SK-N-SH (cell line): ENCODE measurements at regions not wholly inside any gene's neighbourhood (a gene's known extent, or its start where the extent isn't known, plus 50 kb on each side); places are given as distances from the start of the nearest gene placed in this dataset.

ENCODE experiments used
- CTCF ChIA-PET: fragments of 300-600, 350-600 bp; formaldehyde crosslinking; extraction: SDS; loops from one replicate; lab custom pipeline; 2021; lab: Yijun Ruan, JAX
- POLR2A ChIA-PET: fragments of 350-600 bp; sonication (Branson Sonifier 250); formaldehyde crosslinking; extraction: SDS; loops from one replicate; lab custom pipeline; 2020; ENCODE audit warnings: antibody characterized with exemption, inconsistent platforms; lab: Yijun Ruan, JAX
- DNase-seq: peaks from one replicate; pipeline ENCODE4 v3.0.0; 2012
- H2AFZ ChIP-seq: fragments of 200-600 bp; sonication (generic); 2 replicates; pipeline ENCODE4 v1.8.1; 2016; ENCODE audit warnings: antibody characterized with exemption, mild to moderate bottlenecking, low read depth
- H3F3A ChIP-seq: fragments of 200-600 bp; sonication (generic); replicated peaks from 2 replicates; pipeline ENCODE3; 2016; ENCODE audit warnings: antibody characterized with exemption, mild to moderate bottlenecking; ENCODE audit not compliant: insufficient read depth
- H3K27ac ChIP-seq, 2 experiments: fragments of 200-500 bp in 1 of 2; fragments of 200-600 bp in 1 of 2; sonication (Bioruptor generic) in 1 of 2; sonication (generic), shearing (Covaris generic) in 1 of 2; 2 replicates each; pipeline versions ENCODE4 v1.5.1 to v1.6.1; 2014 to 2016; ENCODE audit warnings: low read depth in 2 of 2, inconsistent platforms in 1 of 2, low read length in 1 of 2, mild to moderate bottlenecking in 1 of 2, mixed read lengths in 1 of 2
- H3K27me3 ChIP-seq: fragments of 200-600 bp; sonication (generic), shearing (Covaris generic); 2 replicates; pipeline ENCODE4 v1.6.1; 2016; ENCODE audit warnings: mixed run types; ENCODE audit not compliant: insufficient read depth
- H3K36me3 ChIP-seq, 2 experiments: fragments of 200-500 bp in 1 of 2; fragments of 200-600 bp in 1 of 2; sonication (Bioruptor generic) in 1 of 2; sonication (generic) in 1 of 2; replicated peaks in 1 of 2; 2 replicates each; pipeline versions ENCODE3 to v1.5.1; 2014 to 2016; ENCODE audit warnings: low read length in 1 of 2, mild to moderate bottlenecking in 1 of 2; ENCODE audit not compliant: insufficient read depth in 2 of 2, control insufficient read depth in 1 of 2
- H3K4me1 ChIP-seq, 2 experiments: fragments of 200-500 bp in 1 of 2; fragments of 200-600 bp in 1 of 2; sonication (Bioruptor generic) in 1 of 2; sonication (generic), shearing (Covaris generic) in 1 of 2; 2 replicates each; pipeline versions ENCODE4 v1.5.1 to v1.6.1; 2014 to 2016; ENCODE audit warnings: low read depth in 1 of 2, low read length in 1 of 2, mixed run types in 1 of 2; ENCODE audit not compliant: insufficient read depth in 2 of 2, control insufficient read depth in 1 of 2
- H3K4me2 ChIP-seq: fragments of 200-600 bp; sonication (generic), shearing (Covaris generic); 2 replicates; pipeline ENCODE4 v1.6.1; 2017; ENCODE audit warnings: mixed run types
- H3K4me3 ChIP-seq, 2 experiments: fragments of 200-500 bp in 1 of 2; fragments of 200-600 bp in 1 of 2; sonication (Bioruptor generic) in 1 of 2; sonication (generic), shearing (Covaris generic) in 1 of 2; 2 replicates each; pipeline versions ENCODE4 v1.5.1 to v1.8.1; 2014 to 2016; ENCODE audit warnings: low read depth in 2 of 2, inconsistent platforms in 1 of 2, low read length in 1 of 2, mild to moderate bottlenecking in 1 of 2, mixed read lengths in 1 of 2, moderate library complexity in 1 of 2
- H3K79me2 ChIP-seq: fragments of 200-600 bp; sonication (generic); 2 replicates; pipeline ENCODE4 v1.8.1; 2017; ENCODE audit warnings: mild to moderate bottlenecking; ENCODE audit not compliant: insufficient read depth
- H3K9ac ChIP-seq: fragments of 200-600 bp; sonication (generic); 2 replicates; pipeline ENCODE4 v1.6.1; 2017; ENCODE audit warnings: mixed run types
- H3K9me2 ChIP-seq: fragments of 200-600 bp; sonication (generic); 2 replicates; pipeline ENCODE4 v1.6.1; 2017; ENCODE audit warnings: mixed run types
- H3K9me3 ChIP-seq: fragments of 200-600 bp; sonication (generic); 2 replicates; pipeline ENCODE4 v1.6.1; 2017; ENCODE audit warnings: mixed run types, mild to moderate bottlenecking, moderate library complexity
- H4K20me1 ChIP-seq: fragments of 200-600 bp; sonication (generic); 2 replicates; pipeline ENCODE4 v1.6.1; 2017; ENCODE audit warnings: mild to moderate bottlenecking, mixed run types; ENCODE audit not compliant: insufficient read depth
- CTCF ChIP-seq: fragments of 200-600 bp; sonication (generic); IDR thresholded peaks from 2 replicates; pipeline ENCODE4 v1.6.1; 2017; ENCODE audit warnings: antibody characterized with exemption, mild to moderate bottlenecking, moderate library complexity
- FOSL2 ChIP-seq: IDR thresholded peaks from 2 replicates; pipeline ENCODE4 v1.4.0; 2012; ENCODE audit warnings: low read depth, mild to moderate bottlenecking, moderate library complexity, borderline replicate concordance
- FOXM1 ChIP-seq: IDR thresholded peaks from 2 replicates; pipeline ENCODE4 v1.4.0; 2012; ENCODE audit warnings: low read depth, mild to moderate bottlenecking
- GABPA ChIP-seq: IDR thresholded peaks from 2 replicates; pipeline ENCODE4 v1.4.0; 2012; ENCODE audit warnings: low read depth, mild to moderate bottlenecking
- GATA2 ChIP-seq: sonication (generic); formaldehyde crosslinking; IDR thresholded peaks from 2 replicates; pipeline ENCODE4 v1.5.0; 2020; ENCODE audit warnings: mild to moderate bottlenecking, missing genetic modification reagents
- MAX ChIP-seq: IDR thresholded peaks from 2 replicates; pipeline ENCODE4 v1.4.0; 2012; ENCODE audit warnings: low read depth
- MEF2A ChIP-seq: IDR thresholded peaks from 2 replicates; pipeline ENCODE4 v1.4.0; 2012; ENCODE audit warnings: low read depth, borderline replicate concordance
- NFIC ChIP-seq: IDR thresholded peaks from 2 replicates; pipeline ENCODE4 v1.4.0; 2012; ENCODE audit warnings: borderline replicate concordance
- NRF1 ChIP-seq: IDR thresholded peaks from 2 replicates; pipeline ENCODE4 v1.6.1; 2012; ENCODE audit warnings: low read depth, mild to moderate bottlenecking, low read length
- PBX3 ChIP-seq: IDR thresholded peaks from 2 replicates; pipeline ENCODE4; 2012
- POLR2AphosphoS5 ChIP-seq: IDR thresholded peaks from 2 replicates; pipeline ENCODE4 v1.6.1; 2012; ENCODE audit warnings: low read depth, low read length
- RAD21 ChIP-seq: IDR thresholded peaks from 2 replicates; pipeline ENCODE4 v1.6.1; 2012; ENCODE audit warnings: mild to moderate bottlenecking, low read length
- RCOR1 ChIP-seq: fragments of 150-350 bp; IDR thresholded peaks from 2 replicates; pipeline ENCODE4 v1.6.1; 2017; ENCODE audit warnings: antibody characterized with exemption, low read length
- RFX5 ChIP-seq: IDR thresholded peaks from 2 replicates; pipeline ENCODE4 v1.6.1; 2012; ENCODE audit warnings: mild to moderate bottlenecking, improper control_type of control experiment, low read length
- RXRA ChIP-seq: IDR thresholded peaks from 2 replicates; pipeline ENCODE4 v1.4.0; 2012; ENCODE audit warnings: low read depth, mild to moderate bottlenecking, borderline replicate concordance
- SIN3A ChIP-seq: IDR thresholded peaks from 2 replicates; pipeline ENCODE4 v1.6.1; 2012; ENCODE audit warnings: low read depth, mild to moderate bottlenecking, low read length, moderate library complexity, borderline replicate concordance
- TCF12 ChIP-seq: IDR thresholded peaks from 2 replicates; pipeline ENCODE4 v1.4.0; 2012
- TEAD4 ChIP-seq: IDR thresholded peaks from 2 replicates; pipeline ENCODE4 v1.4.0; 2012; ENCODE audit warnings: mild to moderate bottlenecking, borderline replicate concordance; ENCODE audit not compliant: insufficient read depth
- USF1 ChIP-seq: IDR thresholded peaks from 2 replicates; pipeline ENCODE4 v1.4.0; 2012; ENCODE audit warnings: low read depth, borderline replicate concordance
- USF2 ChIP-seq: fragments of 150-350 bp; IDR thresholded peaks from 2 replicates; pipeline ENCODE4 v1.6.1; 2017; ENCODE audit warnings: antibody characterized with exemption, low read length, low read depth, borderline replicate concordance
- YY1 ChIP-seq: IDR thresholded peaks from 2 replicates; pipeline ENCODE4 v1.4.0; 2012; ENCODE audit warnings: low read depth, mild to moderate bottlenecking
- ZBTB33 ChIP-seq: IDR thresholded peaks from 2 replicates; pipeline ENCODE4 v1.4.0; 2012; ENCODE audit warnings: low read depth, borderline replicate concordance
- WGBS: methylation state at CpG from one replicate; pipeline ENCODE4 v1.1.6; 2017; ENCODE audit warnings: low lambda C conversion rate; 5-methylcytosine and 5-hydroxymethylcytosine counted together

- Histone ChIP-seq H2AFZ (no peak overlapping the region), H3K4me1 (no peaks in the 10 kb centered on the region), H3K9ac (no peak overlapping the region), H3K36me3 (no peaks in the 10 kb centered on the region), H4K20me1 (no peaks in the 10 kb centered on the region), H3K27me3 (no peaks in the 10 kb centered on the region), H3F3A (no peaks in the 10 kb centered on the region), H3K79me2 (no peaks in the 10 kb centered on the region), H3K9me2 (no peaks in the 10 kb centered on the region), H3K27ac (no peak overlapping the region), H3K4me2 (no peak overlapping the region), H3K4me3 (no peak overlapping the region), H3K9me3 (no peaks in the 10 kb centered on the region)
- CTCF ChIA-PET, result no interaction called here
- DNase-seq, result no peak
- WGBS, result 12% methylated on average over 3 of the region's 3 CpGs
- POLR2A ChIA-PET, result no interaction called here
- TF ChIP-seq NRF1 (no peak), GABPA (no peak), MAX (no peak), USF2 (no peak), RCOR1 (no peak), CTCF (no peak), GATA2 (CRISPR knock-in tag) (no peak), POLR2AphosphoS5 (no peak), PBX3 (no peak), USF1 (no peak), TCF12 (no peak), RFX5 (no peak), FOXM1 (no peak), RAD21 (no peak)
These were observed 606.7 kb upstream of the TMPRSS15 start for GRCh38 chr21:19010251-19010650.

- H3F3A ChIP-seq, result no peaks in the 10 kb centered on the region
- H3K79me2 ChIP-seq, result no peaks in the 10 kb centered on the region
- POLR2A ChIA-PET, result no interaction called here
- WGBS, result 10% methylated on average over 2 of the region's 2 CpGs
- DNase-seq, result no peak
- H3K4me3 ChIP-seq, result no peak overlapping the region
- H4K20me1 ChIP-seq, result no peaks in the 10 kb centered on the region
- H3K9ac ChIP-seq, result no peak overlapping the region
- H3K36me3 ChIP-seq, result no peaks in the 10 kb centered on the region
- H3K4me2 ChIP-seq, result no peak overlapping the region
- H3K9me2 ChIP-seq, result no peaks in the 10 kb centered on the region
- H3K9me3 ChIP-seq, result no peaks in the 10 kb centered on the region
- CTCF ChIA-PET, result no interaction called here
- no peak overlapping the region for H2AFZ ChIP-seq
- H3K4me1 ChIP-seq, result no peaks in the 10 kb centered on the region
- no peaks in the 10 kb centered on the region for H3K27me3 ChIP-seq
- no peak overlapping the region for H3K27ac ChIP-seq
- TF ChIP-seq NRF1 (no peak), NFIC (no peak), CTCF (no peak), RAD21 (no peak), ZBTB33 (no peak), RXRA (no peak), YY1 (no peak), SIN3A (no peak), FOSL2 (no peak), TEAD4 (no peak), MEF2A (no peak)
These were observed 607.4 kb upstream of the TMPRSS15 start for GRCh38 chr21:19010996-19011395.
